Fibroblast of villous mesenchyme (primary cell): ENCODE measurements at regions not wholly inside any gene's neighbourhood (a gene's known extent, or its start where the extent isn't known, plus 50 kb on each side); places are given as distances from the start of the nearest gene placed in this dataset.
A peak's percentile ranks its signal among the peaks of the same experiment; 100 is the strongest.

Experiments used
- DNase-seq: peaks from one replicate; pipeline ENCODE4 v3.0.0-alpha.2; 2010; ENCODE audit warnings: low read depth
- H3K4me3 ChIP-seq: 2 replicates; pipeline ENCODE4 v1.5.1; 2011; ENCODE audit warnings: low read depth, mild to moderate bottlenecking, low read length
- TF ChIP-seq, protein P1 (sequence below): IDR thresholded peaks from 2 replicates; pipeline ENCODE4 v1.5.1; 2012; ENCODE audit warnings: low read depth, mild to moderate bottlenecking, low read length; ENCODE audit not compliant: insufficient read depth

DNA sequence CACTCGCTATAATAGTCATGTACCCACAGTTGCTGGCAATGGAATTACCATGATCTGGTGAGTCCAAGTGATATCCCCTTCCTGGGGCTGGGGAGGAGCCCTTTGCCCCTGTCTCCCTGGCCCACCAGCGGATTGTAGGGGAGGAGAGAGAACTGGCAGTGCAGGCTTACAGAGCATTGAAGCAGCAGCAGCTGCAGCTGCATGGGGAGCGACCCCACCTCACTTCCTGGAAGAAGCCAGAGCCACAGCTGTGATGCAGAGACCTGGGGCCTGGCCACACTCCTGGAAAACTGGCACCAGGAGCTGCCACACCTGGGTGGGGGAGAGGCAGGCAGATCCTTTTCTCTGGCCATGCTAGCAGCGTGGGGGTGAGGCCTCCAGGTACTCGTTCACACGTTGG lies 300.1 kb upstream of the PROK2 start:
- DNase-seq: no peak
- TF ChIP-seq, protein P1, sequence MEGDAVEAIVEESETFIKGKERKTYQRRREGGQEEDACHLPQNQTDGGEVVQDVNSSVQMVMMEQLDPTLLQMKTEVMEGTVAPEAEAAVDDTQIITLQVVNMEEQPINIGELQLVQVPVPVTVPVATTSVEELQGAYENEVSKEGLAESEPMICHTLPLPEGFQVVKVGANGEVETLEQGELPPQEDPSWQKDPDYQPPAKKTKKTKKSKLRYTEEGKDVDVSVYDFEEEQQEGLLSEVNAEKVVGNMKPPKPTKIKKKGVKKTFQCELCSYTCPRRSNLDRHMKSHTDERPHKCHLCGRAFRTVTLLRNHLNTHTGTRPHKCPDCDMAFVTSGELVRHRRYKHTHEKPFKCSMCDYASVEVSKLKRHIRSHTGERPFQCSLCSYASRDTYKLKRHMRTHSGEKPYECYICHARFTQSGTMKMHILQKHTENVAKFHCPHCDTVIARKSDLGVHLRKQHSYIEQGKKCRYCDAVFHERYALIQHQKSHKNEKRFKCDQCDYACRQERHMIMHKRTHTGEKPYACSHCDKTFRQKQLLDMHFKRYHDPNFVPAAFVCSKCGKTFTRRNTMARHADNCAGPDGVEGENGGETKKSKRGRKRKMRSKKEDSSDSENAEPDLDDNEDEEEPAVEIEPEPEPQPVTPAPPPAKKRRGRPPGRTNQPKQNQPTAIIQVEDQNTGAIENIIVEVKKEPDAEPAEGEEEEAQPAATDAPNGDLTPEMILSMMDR: no peak
- no peak overlapping the region for H3K4me3 ChIP-seq

DNA sequence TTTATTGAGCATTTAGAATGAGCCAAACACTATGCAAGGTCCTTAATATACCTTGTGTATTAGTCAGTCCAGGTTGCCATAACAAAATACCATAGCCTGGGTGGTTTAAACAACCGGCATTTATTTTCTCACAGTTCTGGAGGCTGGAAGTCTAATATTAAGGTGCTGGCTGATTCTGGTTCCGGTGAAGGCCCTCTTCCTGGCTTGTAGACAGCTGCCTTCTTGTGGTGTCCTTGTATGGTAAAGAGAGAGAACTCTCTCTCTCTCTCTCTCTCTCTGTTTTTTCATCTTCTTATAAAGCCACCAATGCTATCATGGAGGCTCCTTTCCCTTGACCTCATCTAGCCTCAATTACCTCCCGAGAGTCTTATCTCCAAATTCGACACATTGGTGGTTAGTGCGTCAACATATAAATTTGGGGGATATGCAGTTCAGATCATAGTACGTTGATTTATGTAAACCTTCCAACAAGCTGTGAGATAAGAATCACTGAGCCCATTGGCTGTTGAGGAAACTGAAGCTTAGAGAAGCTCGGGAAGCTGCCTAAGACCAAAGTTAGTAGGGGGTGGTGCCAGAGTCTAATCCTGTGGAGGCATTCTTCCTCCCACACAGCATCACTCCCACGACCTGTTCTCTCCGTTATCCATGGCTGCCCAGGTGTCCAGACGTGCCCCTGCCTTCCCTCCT lies 298.0 kb upstream of the PROK2 start:
- no peak overlapping the region for H3K4me3 ChIP-seq
- TF ChIP-seq, protein P1: no peak
- DNase-seq: no peak

DNA sequence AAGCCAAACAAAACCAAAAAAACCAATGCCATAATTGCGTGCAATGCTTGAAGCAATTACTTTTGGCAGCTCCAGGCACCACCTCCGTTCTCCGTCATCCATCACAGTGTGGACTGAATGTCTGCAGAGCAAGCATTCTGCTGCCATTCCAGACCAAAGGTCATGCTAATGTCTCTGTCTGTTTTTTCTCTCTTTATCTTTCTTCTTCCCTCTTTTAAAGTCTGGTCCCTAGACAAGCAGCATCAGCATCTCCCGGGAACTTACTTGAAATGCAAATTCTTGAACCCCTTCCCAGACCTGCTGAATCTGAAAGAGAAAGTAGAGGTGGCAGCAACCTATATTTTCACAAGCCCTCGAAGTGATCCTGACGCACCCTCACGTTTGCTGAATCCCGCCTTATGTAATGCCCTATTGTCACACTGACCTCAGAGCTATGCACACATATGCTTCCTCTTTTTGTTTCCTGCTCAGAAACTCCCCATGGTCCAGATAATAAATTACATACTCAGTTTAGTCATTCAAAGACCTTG lies 297.3 kb upstream of the PROK2 start:
- peak; percentile 43 for DNase-seq
- TF ChIP-seq, protein P1: no peak
- H3K4me3 ChIP-seq: no peak overlapping the region

DNA sequence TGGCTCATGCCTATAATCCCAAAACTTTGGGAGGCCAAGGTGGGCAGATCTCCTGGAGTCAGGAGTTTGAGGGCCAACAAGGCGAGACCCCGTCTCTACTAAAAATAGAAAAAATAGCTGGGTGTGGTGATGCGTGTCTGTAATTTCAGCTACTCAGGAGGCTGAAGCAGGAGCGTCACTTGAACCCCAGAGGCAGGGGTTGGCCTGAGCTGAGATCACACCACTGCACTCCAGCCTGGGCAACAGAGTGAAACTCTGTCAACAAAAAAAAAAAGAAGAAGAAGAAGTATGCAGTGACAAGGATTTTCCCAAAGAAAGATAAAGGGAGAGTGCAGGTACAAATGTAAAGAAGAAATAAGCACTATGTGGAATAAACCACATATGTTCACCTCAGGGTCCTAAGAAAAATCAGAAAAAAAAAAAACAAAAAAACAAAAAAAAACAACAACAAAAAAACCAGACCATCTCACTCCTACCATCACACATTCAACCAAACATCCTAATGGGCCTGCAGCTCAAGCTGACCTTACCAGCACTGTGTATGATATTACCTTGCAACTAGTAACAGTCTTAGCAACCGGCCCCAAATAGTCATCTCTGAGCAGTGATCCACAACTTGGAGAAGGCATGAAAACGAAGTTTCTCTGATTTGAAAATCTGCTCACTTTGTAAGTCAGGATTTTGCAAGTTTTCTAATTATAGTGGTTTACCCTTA lies 296.7 kb upstream of the PROK2 start:
- TF ChIP-seq, protein P1: no peak
- DNase-seq: no peak
- H3K4me3 ChIP-seq: no peak overlapping the region

DNA sequence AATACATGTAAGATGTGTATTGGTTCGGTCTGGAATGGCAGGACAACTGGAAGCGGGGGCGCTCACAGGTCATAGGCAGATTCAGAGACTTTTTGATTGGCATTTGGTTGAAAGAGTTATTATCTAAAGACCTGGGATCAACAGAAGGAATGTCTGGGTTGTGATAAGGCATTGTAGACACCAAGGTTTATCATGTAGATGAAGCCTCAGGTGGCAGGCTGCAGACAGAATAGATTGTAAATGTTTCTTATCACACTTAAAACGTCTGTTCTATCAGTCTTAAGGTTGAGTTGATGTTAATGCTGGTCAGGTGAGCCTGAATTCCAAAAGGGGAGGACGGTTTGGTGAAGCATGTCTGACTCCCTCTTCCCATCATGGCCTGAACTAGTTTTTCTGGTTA lies 295.9 kb upstream of the PROK2 start:
- H3K4me3 ChIP-seq: no peak overlapping the region
- no peak for DNase-seq
- TF ChIP-seq, protein P1: no peak

DNA sequence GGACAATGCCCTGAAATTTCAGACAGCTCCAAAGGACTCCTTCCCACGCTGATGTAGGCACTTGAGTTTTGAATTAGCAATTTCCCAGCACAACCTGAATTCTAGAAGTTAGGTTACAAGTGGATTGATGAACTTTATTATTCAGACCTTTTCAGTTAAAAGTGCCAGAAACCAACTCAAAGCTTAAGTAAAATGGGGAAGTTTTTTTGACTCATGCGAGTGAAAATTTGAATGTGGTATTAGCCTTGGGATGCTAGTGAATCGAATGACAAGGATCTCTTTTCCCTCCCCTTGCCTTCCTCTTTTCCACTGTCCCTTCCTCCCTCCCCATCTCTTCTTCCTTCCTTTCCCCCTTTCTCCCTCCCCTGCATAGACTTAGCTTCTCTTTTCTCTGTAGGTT lies 295.1 kb upstream of the PROK2 start:
- H3K4me3 ChIP-seq: no peak overlapping the region
- no peak for DNase-seq
- TF ChIP-seq, protein P1: no peak
